Fibroblast of villous mesenchyme (primary cell): ENCODE measurements at regions not wholly inside any gene's neighbourhood (a gene's known extent, or its start where the extent isn't known, plus 50 kb on each side); places are given as distances from the start of the nearest gene placed in this dataset.

Source experiments
- DNase-seq: peaks from one replicate; pipeline ENCODE4 v3.0.0-alpha.2; 2010; ENCODE audit warnings: low read depth
- H3K4me3 ChIP-seq: 2 replicates; pipeline ENCODE4 v1.5.1; 2011; ENCODE audit warnings: low read depth, mild to moderate bottlenecking, low read length
- CTCF ChIP-seq: IDR thresholded peaks from 2 replicates; pipeline ENCODE4 v1.5.1; 2012; ENCODE audit warnings: low read depth, mild to moderate bottlenecking, low read length; ENCODE audit not compliant: insufficient read depth

- H3K4me3 ChIP-seq, result no peak overlapping the region
- no peak for DNase-seq
- TF ChIP-seq CTCF, result no peak
Observed at GRCh38 chr4:12957108-12957507, 527.0 kb downstream of the RAB28 start.

GRCh38 chr4:12956026-12956425 is 528.1 kb downstream of the RAB28 start:
- no peak for TF ChIP-seq CTCF
- no peak for DNase-seq
- H3K4me3 ChIP-seq, result no peak overlapping the region

- no peak for DNase-seq
- no peak for TF ChIP-seq CTCF
- no peak overlapping the region for H3K4me3 ChIP-seq
Observed at GRCh38 chr4:12949719-12950490, 534.2 kb downstream of the RAB28 start.

GRCh38 chr4:12943069-12943468 is 541.1 kb downstream of the RAB28 start:
- no peak for DNase-seq
- no peak for TF ChIP-seq CTCF
- no peak overlapping the region for H3K4me3 ChIP-seq

- H3K4me3 ChIP-seq, result no peak overlapping the region
- TF ChIP-seq CTCF, result no peak
- DNase-seq, result no peak
Observed at GRCh38 chr4:12933760-12934221, 550.3 kb downstream of the RAB28 start.

- TF ChIP-seq CTCF, result no peak
- H3K4me3 ChIP-seq, result no peak overlapping the region
- no peak for DNase-seq
Observed at GRCh38 chr4:12932203-12932788, 551.8 kb downstream of the RAB28 start.

- H3K4me3 ChIP-seq, result no peak overlapping the region
- no peak for DNase-seq
- TF ChIP-seq CTCF, result no peak
Observed at GRCh38 chr4:12929784-12930183, 554.4 kb downstream of the RAB28 start.
